Lung (tissue), 11 donors: ENCODE measurements at regions not wholly inside any gene's neighbourhood (a gene's known extent, or its start where the extent isn't known, plus 50 kb on each side); places are given as distances from the start of the nearest gene placed in this dataset.

ENCODE experiments used
- ATAC-seq: fragments of 200-7000 bp; cut with Tn5 transposase; one replicate; pipeline ENCODE4 v1.9.1; 2020; ENCODE audit warnings: moderate number of reproducible peaks; ENCODE audit not compliant: insufficient read depth, low FRiP score
- DNase-seq, 3 donors: peaks; one replicate each; pipeline ENCODE4 v3.0.0-alpha.2; 2013 to 2017
- H3K27ac ChIP-seq, 2 donors: one replicate each; pipeline ENCODE4 v1.5.1; 2013; ENCODE audit warnings: mild to moderate bottlenecking in 2 of 2, moderate library complexity in 2 of 2, control low read depth in 1 of 2, inconsistent platforms in 1 of 2, low read depth in 1 of 2, low read length in 1 of 2
- H3K27me3 ChIP-seq, 3 donors: one replicate each; pipeline ENCODE4 v1.5.1; 2013; ENCODE audit warnings: low read length in 2 of 3; ENCODE audit not compliant: control insufficient read depth in 3 of 3, insufficient read depth in 3 of 3
- H3K36me3 ChIP-seq, 4 donors: one replicate each; pipeline ENCODE4 v1.5.1; 2013; ENCODE audit warnings: low read length in 4 of 4, mild to moderate bottlenecking in 1 of 4, moderate library complexity in 1 of 4; ENCODE audit not compliant: control insufficient read depth in 4 of 4, insufficient read depth in 4 of 4
- H3K4me1 ChIP-seq, 5 donors: one replicate each; pipeline ENCODE4 v1.5.1; 2013; ENCODE audit warnings: low read length in 5 of 5, mild to moderate bottlenecking in 2 of 5, moderate library complexity in 1 of 5; ENCODE audit not compliant: control insufficient read depth in 5 of 5, insufficient read depth in 5 of 5
- H3K4me3 ChIP-seq: one replicate; pipeline ENCODE4 v1.5.1; 2013; ENCODE audit warnings: mild to moderate bottlenecking, control low read depth, moderate library complexity
- H3K9ac ChIP-seq, 2 donors: one replicate each; pipeline ENCODE4 v1.5.1; 2013; ENCODE audit warnings: low read length in 2 of 2, control low read depth in 1 of 2; ENCODE audit not compliant: insufficient read depth in 1 of 2
- H3K9me3 ChIP-seq, 4 donors: one replicate each; pipeline ENCODE4 v1.5.1; 2013; ENCODE audit warnings: low read length in 3 of 4, mild to moderate bottlenecking in 1 of 4, moderate library complexity in 1 of 4; ENCODE audit not compliant: control insufficient read depth in 4 of 4, insufficient read depth in 3 of 4
- CTCF ChIP-seq: IDR thresholded peaks from 2 replicates; pipeline ENCODE4 v1.5.1; 2012; ENCODE audit warnings: mild to moderate bottlenecking; ENCODE audit errors: control extremely low read depth, extremely low read depth
- WGBS, 2 donors: extraction: QIAGEN DNeasy Blood & Tissue Kit; methylation state at CpG; one replicate each; pipeline ENCODE4 v1.1.7; 2013; 5-methylcytosine and 5-hydroxymethylcytosine counted together
- donor health status: control.
- donor health status: control.
- donor health status: Bipolar disorder and iron deficiency.
- donor health status: healthy.
- donor health status: DM: yes; HTN: yes; CAD: no.

- H3K27me3 ChIP-seq = no peaks in the 10 kb centered on the region
- H3K9me3 ChIP-seq = no peaks in the 10 kb centered on the region
- H3K4me3 ChIP-seq = no peak overlapping the region
- no peak overlapping the region for H3K27ac ChIP-seq
- no peak for TF ChIP-seq CTCF
- H3K36me3 ChIP-seq = no peaks in the 10 kb centered on the region
- peaks cover 0 to 5% (median 0%) of the 10 kb centered on the region in 5 donors for H3K4me1 ChIP-seq
- WGBS, 2 donors = 27 to 29% methylated on average over 1 of the region's 1 CpG
- no peak overlapping the region for H3K9ac ChIP-seq
- ATAC-seq (no peak), DNase-seq (no peak)
These were observed 83.3 kb downstream of the DDIT4L start for GRCh38 chr4:100106982-100107381.

- Histone ChIP-seq H3K27ac (no peak overlapping the region), H3K9me3 (no peaks in the 10 kb centered on the region), H3K36me3 (no peaks in the 10 kb centered on the region), H3K4me1 (no peaks in the 10 kb centered on the region), H3K27me3 (no peaks in the 10 kb centered on the region), H3K9ac (no peak overlapping the region), H3K4me3 (no peak overlapping the region)
- DNase-seq (no peak), ATAC-seq (no peak)
- no peak for TF ChIP-seq CTCF
- 76 to 80% methylated on average over 1 of the region's 1 CpG for WGBS, 2 donors
These were observed 86.6 kb downstream of the DDIT4L start for GRCh38 chr4:100103671-100104070.

GRCh38 chr4:100100985-100101384, 89.3 kb downstream of the DDIT4L start:
- DNase-seq (no peak), ATAC-seq (no peak)
- Histone ChIP-seq H3K9ac (no peak overlapping the region), H3K4me3 (no peak overlapping the region), H3K36me3 (no peaks in the 10 kb centered on the region), H3K4me1 (no peaks in the 10 kb centered on the region), H3K27me3 (no peaks in the 10 kb centered on the region), H3K9me3 (no peaks in the 10 kb centered on the region), H3K27ac (no peak overlapping the region)
- no peak for TF ChIP-seq CTCF
- 31 to 54% methylated on average over 3 of the region's 3 CpGs for WGBS, 2 donors

- no peak for ATAC-seq
- 95 to 96% methylated on average over 2 of the region's 2 CpGs for WGBS, 2 donors
These were observed 90.5 kb downstream of the DDIT4L start for GRCh38 chr4:100099746-100100145.

More at GRCh38 chr4:100099746-100100145, 90.5 kb downstream of the DDIT4L start:
- no peak for TF ChIP-seq CTCF
- Histone ChIP-seq H3K27me3 (no peaks in the 10 kb centered on the region), H3K36me3 (no peaks in the 10 kb centered on the region), H3K9me3 (no peaks in the 10 kb centered on the region), H3K4me3 (no peak overlapping the region), H3K9ac (no peak overlapping the region), H3K27ac (no peak overlapping the region), H3K4me1 (no peaks in the 10 kb centered on the region)
- no peak for DNase-seq
